GM23248 (cell line): ENCODE measurements at regions not wholly inside any gene's neighbourhood (a gene's known extent, or its start where the extent isn't known, plus 50 kb on each side); places are given as distances from the start of the nearest gene placed in this dataset.

Experiments
- DNase-seq: peaks from one replicate; pipeline ENCODE4 v3.0.0-alpha.2; 2015
- H2AFZ ChIP-seq: fragments of 200-600 bp; sonication (generic); 2 replicates; pipeline ENCODE4 v1.6.1; 2016; ENCODE audit warnings: antibody characterized with exemption
- H3F3A ChIP-seq: fragments of 200-600 bp; sonication (generic); 2 replicates; pipeline ENCODE4 v1.6.1; 2016; ENCODE audit warnings: mild to moderate bottlenecking, antibody characterized with exemption, mixed run types; ENCODE audit not compliant: insufficient read depth
- H3K27ac ChIP-seq: fragments of 200-600 bp; sonication (generic); 2 replicates; pipeline ENCODE4 v1.5.1; 2016; ENCODE audit warnings: mild to moderate bottlenecking
- H3K27me3 ChIP-seq: fragments of 200-600 bp; sonication (generic); replicated peaks from 2 replicates; pipeline ENCODE4 v1.6.1; 2016; ENCODE audit warnings: mild to moderate bottlenecking; ENCODE audit not compliant: insufficient read depth
- H3K36me3 ChIP-seq: fragments of 200-600 bp; sonication (generic); 2 replicates; pipeline ENCODE4 v1.6.1; 2016; ENCODE audit warnings: low read depth, mild to moderate bottlenecking
- H3K4me1 ChIP-seq: fragments of 200-600 bp; sonication (generic); 2 replicates; pipeline ENCODE4 v1.6.1; 2016; ENCODE audit warnings: mild to moderate bottlenecking; ENCODE audit not compliant: insufficient read depth
- H3K4me2 ChIP-seq: fragments of 200-600 bp; sonication (generic); one replicate; pipeline ENCODE4 v1.6.1; 2016; ENCODE audit warnings: mild to moderate bottlenecking; ENCODE audit not compliant: unreplicated experiment
- H3K4me3 ChIP-seq: fragments of 200-600 bp; sonication (generic); 2 replicates; pipeline ENCODE4 v1.5.1; 2016; ENCODE audit warnings: mild to moderate bottlenecking
- H3K79me2 ChIP-seq: fragments of 200-600 bp; sonication (generic); 2 replicates; pipeline ENCODE4 v1.6.1; 2016; ENCODE audit warnings: mild to moderate bottlenecking; ENCODE audit not compliant: insufficient read depth
- H3K9ac ChIP-seq: fragments of 200-600 bp; sonication (generic); 2 replicates; pipeline ENCODE4 v1.6.1; 2016; ENCODE audit warnings: mild to moderate bottlenecking
- H3K9me2 ChIP-seq: fragments of 200-600 bp; sonication (generic); 2 replicates; pipeline ENCODE4 v1.6.1; 2016; ENCODE audit warnings: mixed run types, mild to moderate bottlenecking, moderate library complexity; ENCODE audit not compliant: insufficient read depth
- H3K9me3 ChIP-seq: fragments of 200-600 bp; sonication (generic); one replicate; pipeline ENCODE4 v1.6.1; 2017; ENCODE audit warnings: low read depth
- H4K20me1 ChIP-seq: fragments of 200-600 bp; sonication (generic); 2 replicates; pipeline ENCODE4 v1.6.0; 2016; ENCODE audit not compliant: insufficient read depth
- EZH2 ChIP-seq: fragments of 200-600 bp; sonication (generic); IDR thresholded peaks from 2 replicates; pipeline ENCODE4 v1.6.1; 2018; ENCODE audit warnings: antibody characterized with exemption, mild to moderate bottlenecking; ENCODE audit not compliant: insufficient read depth, poor library complexity, severe bottlenecking
- EZH2phosphoT487 ChIP-seq: fragments of 200-600 bp; sonication (generic); IDR thresholded peaks from 2 replicates; pipeline ENCODE4 v1.6.1; 2018; ENCODE audit warnings: antibody characterized with exemption, moderate library complexity, mild to moderate bottlenecking, low read depth; ENCODE audit not compliant: insufficient read depth
- WGBS, 2 experiments: methylation state at CpG; one replicate each; pipeline ENCODE4 v1.1.6; 2015 to 2017; ENCODE audit warnings: low lambda C conversion rate in 2 of 2, low coverage in 1 of 2; ENCODE audit errors: missing lambda C conversion rate in 2 of 2; 5-methylcytosine and 5-hydroxymethylcytosine counted together
- in situ Hi-C: fragments of 300-500 bp; cut with MboI; formaldehyde crosslinking; loops from 2 replicates; pipeline ENCODE4 v1.15.0; 2020

- in situ Hi-C loops, result no loop called here
- no peak overlapping the region for H3K4me3 ChIP-seq
- H2AFZ ChIP-seq, result no peak overlapping the region
- no peak overlapping the region for H3K9ac ChIP-seq
- no peaks in the 10 kb centered on the region for H3K9me3 ChIP-seq
- H3K4me1 ChIP-seq, result no peaks in the 10 kb centered on the region
- no peaks in the 10 kb centered on the region for H3F3A ChIP-seq
- no peak overlapping the region for H3K4me2 ChIP-seq
- H3K9me2 ChIP-seq, result no peaks in the 10 kb centered on the region
- no peaks in the 10 kb centered on the region for H3K79me2 ChIP-seq
- TF ChIP-seq EZH2phosphoT487 (no peak), EZH2 (no peak)
- no peak overlapping the region for H3K27ac ChIP-seq
- DNase-seq, result no peak
- no peaks in the 10 kb centered on the region for H3K27me3 ChIP-seq
- WGBS, 2 experiments, result 35 to 37% methylated on average over 5 of the region's 5 CpGs
- no peaks in the 10 kb centered on the region for H4K20me1 ChIP-seq
- no peaks in the 10 kb centered on the region for H3K36me3 ChIP-seq
Measured at GRCh38 chr2:343355-343754, 55.5 kb upstream of the ALKAL2 start.

GRCh38 chr2:341912-342311 lies 54.0 kb upstream of the ALKAL2 start:
- in situ Hi-C loops, result no loop called here
- Histone ChIP-seq H3K4me3 (no peak overlapping the region), H3K4me1 (no peaks in the 10 kb centered on the region), H2AFZ (no peak overlapping the region), H4K20me1 (no peaks in the 10 kb centered on the region), H3K9me3 (no peaks in the 10 kb centered on the region), H3K4me2 (no peak overlapping the region), H3K79me2 (no peaks in the 10 kb centered on the region), H3F3A (no peaks in the 10 kb centered on the region), H3K27me3 (no peaks in the 10 kb centered on the region), H3K9me2 (no peaks in the 10 kb centered on the region), H3K9ac (no peak overlapping the region), H3K36me3 (no peaks in the 10 kb centered on the region), H3K27ac (no peak overlapping the region)
- no peak for DNase-seq
- TF ChIP-seq EZH2 (no peak), EZH2phosphoT487 (no peak)
- WGBS, 2 experiments, result 46 to 48% methylated on average over 2 of the region's 2 CpGs

- H3K4me1 ChIP-seq, result no peaks in the 10 kb centered on the region
- H3K79me2 ChIP-seq, result no peaks in the 10 kb centered on the region
- no peaks in the 10 kb centered on the region for H3K9me2 ChIP-seq
- H3K9me3 ChIP-seq, result no peaks in the 10 kb centered on the region
- H2AFZ ChIP-seq, result no peak overlapping the region
- H3K4me2 ChIP-seq, result no peak overlapping the region
- DNase-seq, result no peak
- WGBS, 2 experiments, result 43 to 55% methylated on average over 9 of the region's 9 CpGs
- H3K9ac ChIP-seq, result no peak overlapping the region
- H3K36me3 ChIP-seq, result no peaks in the 10 kb centered on the region
- H3K27ac ChIP-seq, result no peak overlapping the region
- no peaks in the 10 kb centered on the region for H3K27me3 ChIP-seq
- no peak overlapping the region for H3K4me3 ChIP-seq
- no peaks in the 10 kb centered on the region for H3F3A ChIP-seq
- no peak for TF ChIP-seq EZH2phosphoT487
- TF ChIP-seq EZH2, result no peak
- in situ Hi-C loops, result no loop called here
- H4K20me1 ChIP-seq, result no peaks in the 10 kb centered on the region
Measured at GRCh38 chr2:341017-341542, 53.2 kb upstream of the ALKAL2 start.
